IPS DF 6.9 (cell line): ENCODE measurements at regions not wholly inside any gene's neighbourhood (a gene's known extent, or its start where the extent isn't known, plus 50 kb on each side); places are given as distances from the start of the nearest gene placed in this dataset.

Experiments used
- DNase-seq: peaks from one replicate; pipeline ENCODE4 v3.0.0-alpha.2; 2013; ENCODE audit warnings: low read depth, low spot score
- H3K27ac ChIP-seq: one replicate; pipeline ENCODE4 v1.5.1; 2013; ENCODE audit warnings: low read length, control low read depth
- H3K27me3 ChIP-seq: 2 replicates; pipeline ENCODE4 v1.6.1; 2013; ENCODE audit warnings: mild to moderate bottlenecking, low read length; ENCODE audit not compliant: control insufficient read depth, insufficient read depth
- H3K36me3 ChIP-seq: 2 replicates; pipeline ENCODE4 v1.6.1; 2013; ENCODE audit warnings: low read length; ENCODE audit not compliant: control insufficient read depth, insufficient read depth
- H3K4me1 ChIP-seq: 2 replicates; pipeline ENCODE4 v1.6.1; 2013; ENCODE audit warnings: low read length; ENCODE audit not compliant: control insufficient read depth, insufficient read depth
- H3K4me3 ChIP-seq: 2 replicates; pipeline ENCODE4 v1.5.1; 2013; ENCODE audit warnings: mild to moderate bottlenecking, low read length
- H3K9me3 ChIP-seq: 2 replicates; pipeline ENCODE4 v1.6.1; 2013; ENCODE audit warnings: low read length, inconsistent platforms; ENCODE audit not compliant: control insufficient read depth, insufficient read depth
- WGBS: extraction: QIAGEN DNeasy Blood & Tissue Kit; methylation state at CpG from one replicate; pipeline ENCODE4 v1.1.7; 2013; ENCODE audit warnings: mixed read lengths, missing lambda C conversion rate; ENCODE audit not compliant: insufficient read length, insufficient coverage; 5-methylcytosine and 5-hydroxymethylcytosine counted together

GRCh38 chr13:100751826-100752225 is 77.2 kb upstream of the TMTC4 start:
- H3K4me1 ChIP-seq = no peaks in the 10 kb centered on the region
- no peaks in the 10 kb centered on the region for H3K9me3 ChIP-seq
- no peaks in the 10 kb centered on the region for H3K36me3 ChIP-seq
- WGBS = no CpG with 5 or more reads among the region's 13 CpGs
- H3K27me3 ChIP-seq = no peaks in the 10 kb centered on the region
- H3K27ac ChIP-seq = no peak overlapping the region
- no peak for DNase-seq
- no peak overlapping the region for H3K4me3 ChIP-seq

- Histone ChIP-seq H3K27me3 (no peaks in the 10 kb centered on the region), H3K4me1 (no peaks in the 10 kb centered on the region), H3K36me3 (no peaks in the 10 kb centered on the region), H3K9me3 (no peaks in the 10 kb centered on the region), H3K4me3 (no peak overlapping the region), H3K27ac (no peak overlapping the region)
- no peak for DNase-seq
- no CpG with 5 or more reads among the region's 6 CpGs for WGBS
Measured at GRCh38 chr13:100746953-100747683, 72.5 kb upstream of the TMTC4 start.

DNA sequence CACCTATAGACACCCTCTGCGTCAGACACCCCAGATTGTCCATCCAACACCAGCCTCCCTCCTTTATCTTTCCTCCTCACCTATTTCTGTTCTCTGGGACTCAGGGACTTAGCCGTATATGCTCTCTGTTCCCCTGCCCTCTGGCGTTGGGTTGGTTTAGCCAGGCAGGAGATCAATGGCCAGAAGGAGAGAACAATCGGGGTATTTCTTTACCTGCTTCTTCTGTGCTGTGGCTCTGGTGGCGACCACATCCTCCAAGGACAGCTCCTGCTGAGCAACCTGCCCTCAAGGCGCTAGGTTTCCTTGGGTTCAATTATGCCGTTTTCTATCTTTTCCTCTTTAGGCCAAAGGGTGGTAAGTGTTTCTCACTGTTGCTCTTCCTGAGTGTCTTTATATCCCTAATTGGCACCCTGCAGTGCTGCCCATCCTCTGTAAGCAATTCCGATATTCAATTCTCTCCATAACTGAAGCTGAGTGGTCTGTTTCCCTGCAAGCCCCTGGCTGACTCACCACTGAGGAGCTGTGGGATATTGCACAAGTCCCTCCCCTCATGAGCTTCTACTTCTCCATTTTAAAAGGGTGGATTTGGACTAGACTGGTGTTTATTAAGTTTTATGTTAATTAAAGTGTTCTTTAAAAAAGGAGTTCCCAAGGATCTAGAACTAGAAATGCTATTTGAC is 63.7 kb upstream of the TMTC4 start:
- Histone ChIP-seq H3K9me3 (no peaks in the 10 kb centered on the region), H3K4me3 (no peak overlapping the region), H3K36me3 (no peaks in the 10 kb centered on the region), H3K27ac (no peak overlapping the region), H3K27me3 (no peaks in the 10 kb centered on the region), H3K4me1 (no peaks in the 10 kb centered on the region)
- WGBS = no CpG with 5 or more reads among the region's 8 CpGs
- no peak for DNase-seq

DNA sequence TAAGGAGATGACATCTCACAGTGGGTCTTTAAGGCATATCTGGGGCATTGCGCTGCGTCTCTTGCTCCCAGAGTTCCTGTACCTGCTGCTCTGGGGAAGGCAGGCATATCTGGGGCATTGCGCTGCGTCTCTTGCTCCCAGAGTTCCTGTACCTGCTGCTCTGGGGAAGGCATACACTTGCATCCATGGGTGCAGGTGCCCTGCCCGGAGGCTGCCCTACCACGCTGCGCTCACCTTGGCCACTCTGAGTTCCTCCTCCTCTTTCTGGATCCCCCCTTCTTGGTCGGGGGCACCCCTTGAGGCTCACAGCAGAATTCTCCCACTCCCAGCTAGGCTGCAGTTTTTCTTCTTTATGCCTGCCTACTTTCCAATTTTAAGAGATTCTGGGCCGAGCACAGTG is 60.9 kb upstream of the TMTC4 start:
- Histone ChIP-seq H3K27me3 (no peaks in the 10 kb centered on the region), H3K27ac (no peak overlapping the region), H3K9me3 (no peaks in the 10 kb centered on the region), H3K36me3 (no peaks in the 10 kb centered on the region), H3K4me3 (no peak overlapping the region), H3K4me1 (no peaks in the 10 kb centered on the region)
- no peak for DNase-seq
- no CpG with 5 or more reads among the region's 9 CpGs for WGBS

GRCh38 chr13:100734194-100734720 is 59.7 kb upstream of the TMTC4 start:
- no peaks in the 10 kb centered on the region for H3K4me1 ChIP-seq
- no peak overlapping the region for H3K4me3 ChIP-seq
- no peak for DNase-seq
- H3K36me3 ChIP-seq = no peaks in the 10 kb centered on the region
- WGBS = no CpG with 5 or more reads among the region's 1 CpG
- H3K9me3 ChIP-seq = no peaks in the 10 kb centered on the region
- no peak overlapping the region for H3K27ac ChIP-seq
- no peaks in the 10 kb centered on the region for H3K27me3 ChIP-seq

DNA sequence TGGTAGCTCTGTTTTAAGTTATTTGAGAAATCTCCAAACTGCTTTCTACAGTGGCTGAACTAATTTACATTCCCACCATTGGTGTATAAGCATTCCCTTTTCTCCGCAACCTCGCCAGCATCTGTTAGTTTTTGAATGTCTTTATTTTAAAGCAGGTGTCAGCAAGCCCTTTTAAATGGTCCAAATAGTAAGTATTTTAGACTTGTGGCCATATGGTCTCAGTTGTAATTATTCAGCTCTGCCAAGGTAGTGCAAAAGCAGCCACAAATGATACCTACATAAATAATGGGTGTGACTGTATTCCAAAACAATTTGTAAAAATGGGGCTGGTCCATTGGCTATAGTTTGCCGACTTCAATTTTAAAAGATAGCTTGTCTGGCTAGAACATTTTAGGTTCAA is 58.7 kb upstream of the TMTC4 start:
- Histone ChIP-seq H3K4me1 (no peaks in the 10 kb centered on the region), H3K27me3 (no peaks in the 10 kb centered on the region), H3K36me3 (no peaks in the 10 kb centered on the region), H3K27ac (no peak overlapping the region), H3K9me3 (no peaks in the 10 kb centered on the region), H3K4me3 (no peak overlapping the region)
- no peak for DNase-seq
- no CpG with 5 or more reads among the region's 3 CpGs for WGBS

DNA sequence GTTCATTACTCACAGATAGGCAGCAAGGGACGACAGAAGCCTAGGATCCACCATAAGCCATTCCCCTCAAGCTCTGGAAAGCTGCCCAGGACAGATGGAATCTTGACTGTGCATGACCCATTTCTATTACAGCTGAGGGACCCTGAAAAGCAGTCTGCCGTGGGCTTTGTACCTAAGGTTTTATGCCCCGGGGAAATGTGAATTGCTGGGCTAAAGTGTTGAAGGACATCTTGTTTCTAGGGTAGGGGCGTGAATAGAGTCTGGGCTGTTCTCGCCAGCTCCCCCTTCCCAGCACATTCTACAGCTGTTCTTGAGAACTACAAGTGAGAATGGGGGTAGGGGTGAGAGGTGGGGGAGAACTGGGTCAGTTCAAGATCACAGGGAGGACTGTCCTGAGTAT is 53.6 kb upstream of the TMTC4 start:
- DNase-seq = no peak
- no peaks in the 10 kb centered on the region for H3K27me3 ChIP-seq
- no peaks in the 10 kb centered on the region for H3K36me3 ChIP-seq
- no peak overlapping the region for H3K4me3 ChIP-seq
- no peak overlapping the region for H3K27ac ChIP-seq
- WGBS = no CpG with 5 or more reads among the region's 5 CpGs
- H3K4me1 ChIP-seq = no peaks in the 10 kb centered on the region
- no peaks in the 10 kb centered on the region for H3K9me3 ChIP-seq

DNA sequence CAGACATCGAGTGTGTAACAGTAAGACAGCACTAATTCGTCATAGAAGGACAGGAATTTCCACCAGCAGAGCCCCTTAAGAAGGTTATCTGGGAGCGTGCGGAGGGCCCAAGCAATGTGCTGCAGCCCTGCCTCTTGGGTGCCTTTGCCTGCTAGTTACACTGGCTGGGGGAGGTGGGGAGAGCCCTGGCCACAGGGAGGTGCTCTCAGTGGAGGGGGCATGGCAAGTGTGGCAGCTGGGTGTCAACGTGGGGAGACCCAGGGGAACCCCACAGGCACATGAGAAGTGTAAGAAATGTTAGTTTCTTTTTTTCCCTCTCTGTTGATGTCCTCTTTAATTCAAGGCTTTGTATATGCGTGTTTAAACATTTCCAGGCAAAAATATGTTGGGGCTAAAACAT is 50.9 kb upstream of the TMTC4 start:
- no peak overlapping the region for H3K27ac ChIP-seq
- DNase-seq = no peak
- H3K4me3 ChIP-seq = no peak overlapping the region
- no peaks in the 10 kb centered on the region for H3K36me3 ChIP-seq
- no peaks in the 10 kb centered on the region for H3K4me1 ChIP-seq
- H3K9me3 ChIP-seq = no peaks in the 10 kb centered on the region
- no CpG with 5 or more reads among the region's 6 CpGs for WGBS
- no peaks in the 10 kb centered on the region for H3K27me3 ChIP-seq

DNA sequence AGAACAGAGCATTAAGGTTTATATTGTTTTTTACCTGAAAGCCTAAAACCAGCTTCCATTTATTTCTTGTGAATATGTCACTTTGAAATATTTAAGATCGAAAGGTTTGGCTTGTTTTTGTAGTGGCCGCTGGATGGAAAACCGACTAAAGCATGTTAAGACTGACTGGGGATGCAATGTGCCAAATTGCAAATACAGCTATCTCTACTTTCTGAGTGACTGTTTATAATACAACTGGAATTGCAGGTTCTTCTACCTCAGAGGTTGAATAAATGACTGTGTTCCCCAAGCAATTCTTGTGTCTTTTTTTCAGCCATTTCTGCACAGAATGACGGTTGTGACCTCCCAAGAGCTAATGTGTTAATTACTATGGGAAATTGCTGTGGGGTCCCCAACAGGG is 50.0 kb upstream of the TMTC4 start:
- DNase-seq = no peak
- no CpG with 5 or more reads among the region's 4 CpGs for WGBS

More for the DNA sequence above, 50.0 kb upstream of the TMTC4 start:
- Histone ChIP-seq H3K27ac (no peak overlapping the region), H3K27me3 (no peaks in the 10 kb centered on the region), H3K36me3 (no peaks in the 10 kb centered on the region), H3K4me1 (no peaks in the 10 kb centered on the region), H3K9me3 (no peaks in the 10 kb centered on the region), H3K4me3 (no peak overlapping the region)
